ENCODE measurements at regions not wholly inside any gene's neighbourhood (a gene's known extent, or its start where the extent isn't known, plus 50 kb on each side); places are given as distances from the start of the nearest gene placed in this dataset.

- DNase-seq (ENCODE audit: low spot score) (no peak), ATAC-seq (no peak)
- no peak overlapping the region for H3K27ac Mint-ChIP-seq
- H3K27me3 Mint-ChIP-seq (ENCODE audit: low read depth): no peaks in the 10 kb centered on the region
- peaks cover 35% of the 10 kb centered on the region for H3K4me1 Mint-ChIP-seq
- no peak overlapping the region for H3K4me3 Mint-ChIP-seq
- no peak for TF ChIP-seq RORB (CRISPR knock-in tag; IDR thresholded peaks at IDR 0.05)
- no peak for TF ChIP-seq ETV6 (CRISPR knock-in tag; IDR thresholded peaks at IDR 0.05)
- TF ChIP-seq FOXJ3 (CRISPR knock-in tag; IDR thresholded peaks at IDR 0.05; ENCODE audit: borderline replicate concordance): no peak
- no peak for TF ChIP-seq NFYB (CRISPR knock-in tag; conservative IDR thresholded peaks at IDR 0.05; ENCODE audit: low read depth)
- TF ChIP-seq ERG (CRISPR knock-in tag; IDR thresholded peaks at IDR 0.05): no peak
- no peaks in the 10 kb centered on the region for H3K36me3 Mint-ChIP-seq
- ChIA-PET CTCF (interaction anchor here (0.7 to 1.2 kb wide), 2 partner anchors 183 to 210 kb away, joined by 3 read pairs; no protein-coding TSS in a partner anchor), POLR2A (no interaction called here)
- no peaks in the 10 kb centered on the region for H3K9me3 Mint-ChIP-seq
Observed at GRCh38 chr13:97569841-97570240, 135.9 kb downstream of the RAP2A start.

- Mint-ChIP-seq H3K9me3 (no peaks in the 10 kb centered on the region), H3K27ac (no peak overlapping the region; the same call in none of the 2 replicates), H3K36me3 (no peaks in the 10 kb centered on the region), H3K4me3 (no peak overlapping the region), H3K4me1 (peaks cover 35% of the 10 kb centered on the region), H3K27me3 (ENCODE audit: low read depth) (no peaks in the 10 kb centered on the region)
- TF ChIP-seq ESRRA (CRISPR knock-in tag; IDR thresholded peaks at IDR 0.05; ENCODE audit: borderline replicate concordance) (no peak), ZNF138 (CRISPR knock-in tag; conservative IDR thresholded peaks at IDR 0.05) (no peak), CTCF (IDR thresholded peaks at IDR 0.05) (no peak), PREB (CRISPR knock-in tag; IDR thresholded peaks at IDR 0.05; ENCODE audit: borderline replicate concordance) (no peak), NR1H2 (CRISPR knock-in tag; IDR thresholded peaks at IDR 0.05) (no peak), JAZF1 (CRISPR knock-in tag; IDR thresholded peaks at IDR 0.05) (no peak), NFE2L1 (CRISPR knock-in tag; IDR thresholded peaks at IDR 0.05) (no peak), TEAD4 (CRISPR knock-in tag; IDR thresholded peaks at IDR 0.05) (no peak), ZNF317 (CRISPR knock-in tag; IDR thresholded peaks at IDR 0.05; ENCODE audit: borderline replicate concordance, low read depth) (no peak)
- DNase-seq (ENCODE audit: low spot score) (no peak), ATAC-seq (no peak; the same call in 1 of the 2 replicates)
- ChIA-PET CTCF (interaction anchor here (0.7 to 1.2 kb wide), 2 partner anchors 183 to 211 kb away, joined by 3 read pairs; no protein-coding TSS in a partner anchor), POLR2A (no interaction called here)
Observed at GRCh38 chr13:97570442-97570841, 136.5 kb downstream of the RAP2A start.

GRCh38 chr13:97573011-97573410 is 139.0 kb downstream of the RAP2A start:
- DNase-seq (ENCODE audit: low spot score) (no peak), ATAC-seq (no peak)
- POLR2A ChIA-PET: no interaction called here
- H3K9me3 Mint-ChIP-seq: peaks cover 10% of the 10 kb centered on the region
- H3K36me3 Mint-ChIP-seq: no peaks in the 10 kb centered on the region
- H3K4me3 Mint-ChIP-seq: no peak overlapping the region
- H3K27me3 Mint-ChIP-seq (ENCODE audit: low read depth): no peaks in the 10 kb centered on the region
- CTCF ChIA-PET: interaction anchor here (0.6 to 1.1 kb wide), 2 partner anchors 9 to 180 kb away, joined by 3 read pairs; no protein-coding TSS in a partner anchor
- H3K27ac Mint-ChIP-seq: no peak overlapping the region; the same call in 1 of the 2 replicates
- H3K4me1 Mint-ChIP-seq: peaks cover 31% of the 10 kb centered on the region
- no peak for TF ChIP-seq HMGXB4 (CRISPR knock-in tag; IDR thresholded peaks at IDR 0.05)
- no peak for TF ChIP-seq TP53 (CRISPR knock-in tag; IDR thresholded peaks at IDR 0.05)
- no peak for TF ChIP-seq FOXP1 (CRISPR knock-in tag; IDR thresholded peaks at IDR 0.05; ENCODE audit: borderline replicate concordance)
- TF ChIP-seq CBFB (CRISPR knock-in tag; IDR thresholded peaks at IDR 0.05; ENCODE audit: low read depth): no peak
- no peak for TF ChIP-seq MLX (CRISPR knock-in tag; IDR thresholded peaks at IDR 0.05)
- no peak for TF ChIP-seq NR1H2 (CRISPR knock-in tag; IDR thresholded peaks at IDR 0.05)
- TF ChIP-seq ZBTB21 (CRISPR knock-in tag; IDR thresholded peaks at IDR 0.05; ENCODE audit: borderline replicate concordance): no peak
- TF ChIP-seq SOX15 (CRISPR knock-in tag; IDR thresholded peaks at IDR 0.05): no peak
- no peak for TF ChIP-seq ZNF532 (CRISPR knock-in tag; IDR thresholded peaks at IDR 0.05; ENCODE audit: borderline replicate concordance)
